ENCODE measurements at regions not wholly inside any gene's neighbourhood (a gene's known extent, or its start where the extent isn't known, plus 50 kb on each side); places are given as distances from the start of the nearest gene placed in this dataset.

DNA sequence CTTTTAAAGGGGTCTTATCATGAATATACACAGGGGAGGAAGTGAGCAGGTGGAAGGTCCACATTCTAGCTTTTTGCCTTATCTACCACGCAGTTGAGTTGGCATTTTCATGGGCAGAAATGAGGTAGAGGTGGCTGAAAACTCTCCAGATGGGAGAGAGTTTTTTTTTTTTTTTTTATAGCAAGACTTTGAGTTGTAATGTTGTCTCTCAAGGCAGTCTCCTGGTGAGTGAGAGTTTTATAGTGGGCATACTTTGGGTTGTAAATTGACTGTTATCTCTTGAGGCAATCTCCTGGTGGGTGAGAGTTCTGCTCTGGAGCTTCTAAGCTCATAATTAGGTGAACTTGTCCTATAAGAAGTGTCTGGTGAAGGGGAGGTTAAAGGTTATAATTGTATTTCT lies 191.7 kb upstream of the NAALADL2 start (continued):
- no peak for TF ChIP-seq ZNF596 (tag by site-specific recombination; IDR thresholded peaks at IDR 0.05)
- TF ChIP-seq, protein P1, sequence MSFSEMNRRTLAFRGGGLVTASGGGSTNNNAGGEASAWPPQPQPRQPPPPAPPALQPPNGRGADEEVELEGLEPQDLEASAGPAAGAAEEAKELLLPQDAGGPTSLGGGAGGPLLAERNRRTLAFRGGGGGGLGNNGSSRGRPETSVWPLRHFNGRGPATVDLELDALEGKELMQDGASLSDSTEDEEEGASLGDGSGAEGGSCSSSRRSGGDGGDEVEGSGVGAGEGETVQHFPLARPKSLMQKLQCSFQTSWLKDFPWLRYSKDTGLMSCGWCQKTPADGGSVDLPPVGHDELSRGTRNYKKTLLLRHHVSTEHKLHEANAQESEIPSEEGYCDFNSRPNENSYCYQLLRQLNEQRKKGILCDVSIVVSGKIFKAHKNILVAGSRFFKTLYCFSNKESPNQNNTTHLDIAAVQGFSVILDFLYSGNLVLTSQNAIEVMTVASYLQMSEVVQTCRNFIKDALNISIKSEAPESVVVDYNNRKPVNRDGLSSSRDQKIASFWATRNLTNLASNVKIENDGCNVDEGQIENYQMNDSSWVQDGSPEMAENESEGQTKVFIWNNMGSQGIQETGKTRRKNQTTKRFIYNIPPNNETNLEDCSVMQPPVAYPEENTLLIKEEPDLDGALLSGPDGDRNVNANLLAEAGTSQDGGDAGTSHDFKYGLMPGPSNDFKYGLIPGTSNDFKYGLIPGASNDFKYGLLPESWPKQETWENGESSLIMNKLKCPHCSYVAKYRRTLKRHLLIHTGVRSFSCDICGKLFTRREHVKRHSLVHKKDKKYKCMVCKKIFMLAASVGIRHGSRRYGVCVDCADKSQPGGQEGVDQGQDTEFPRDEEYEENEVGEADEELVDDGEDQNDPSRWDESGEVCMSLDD (tag by site-specific recombination; IDR thresholded peaks at IDR 0.05), result no peak
- TF ChIP-seq, protein P2, sequence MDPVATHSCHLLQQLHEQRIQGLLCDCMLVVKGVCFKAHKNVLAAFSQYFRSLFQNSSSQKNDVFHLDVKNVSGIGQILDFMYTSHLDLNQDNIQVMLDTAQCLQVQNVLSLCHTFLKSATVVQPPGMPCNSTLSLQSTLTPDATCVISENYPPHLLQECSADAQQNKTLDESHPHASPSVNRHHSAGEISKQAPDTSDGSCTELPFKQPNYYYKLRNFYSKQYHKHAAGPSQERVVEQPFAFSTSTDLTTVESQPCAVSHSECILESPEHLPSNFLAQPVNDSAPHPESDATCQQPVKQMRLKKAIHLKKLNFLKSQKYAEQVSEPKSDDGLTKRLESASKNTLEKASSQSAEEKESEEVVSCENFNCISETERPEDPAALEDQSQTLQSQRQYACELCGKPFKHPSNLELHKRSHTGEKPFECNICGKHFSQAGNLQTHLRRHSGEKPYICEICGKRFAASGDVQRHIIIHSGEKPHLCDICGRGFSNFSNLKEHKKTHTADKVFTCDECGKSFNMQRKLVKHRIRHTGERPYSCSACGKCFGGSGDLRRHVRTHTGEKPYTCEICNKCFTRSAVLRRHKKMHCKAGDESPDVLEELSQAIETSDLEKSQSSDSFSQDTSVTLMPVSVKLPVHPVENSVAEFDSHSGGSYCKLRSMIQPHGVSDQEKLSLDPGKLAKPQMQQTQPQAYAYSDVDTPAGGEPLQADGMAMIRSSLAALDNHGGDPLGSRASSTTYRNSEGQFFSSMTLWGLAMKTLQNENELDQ (tag by site-specific recombination; IDR thresholded peaks at IDR 0.05; ENCODE audit: low read depth), result no peak

DNA sequence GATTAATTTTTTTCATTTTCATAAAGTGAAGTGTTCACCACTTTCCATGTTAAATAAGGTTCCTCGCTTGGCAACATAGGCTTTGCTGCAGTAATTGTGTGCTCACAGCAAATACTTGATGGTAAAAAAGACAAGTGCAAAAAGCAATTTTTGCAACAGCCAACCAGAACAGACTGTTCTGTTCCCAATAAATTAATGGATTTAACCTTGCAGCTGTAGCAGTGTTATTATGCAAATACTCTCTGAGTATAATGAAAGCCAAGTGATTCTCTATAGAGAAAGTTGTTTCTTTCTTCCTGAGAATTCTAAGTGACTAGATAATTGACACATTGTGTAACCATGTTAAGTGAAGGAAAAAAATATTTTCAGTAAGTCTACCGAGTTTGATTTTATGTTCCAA lies 183.7 kb upstream of the NAALADL2 start:
- H3K27ac ChIP-seq (ENCODE audit: extremely low read depth, low read depth, low read length), result no peak overlapping the region
- no peaks in the 10 kb centered on the region for H3K36me3 ChIP-seq (ENCODE audit: control insufficient read depth in 2 of 2, insufficient read depth in 1 of 2, low read length in 2 of 2)
- ChIA-PET POLR2A (no interaction called here), CTCF (no interaction called here)
- no peaks in the 10 kb centered on the region for H3K9me3 ChIP-seq (ENCODE audit: control insufficient read depth, insufficient read depth, low read depth, low read length)
- TF ChIP-seq, protein P3, sequence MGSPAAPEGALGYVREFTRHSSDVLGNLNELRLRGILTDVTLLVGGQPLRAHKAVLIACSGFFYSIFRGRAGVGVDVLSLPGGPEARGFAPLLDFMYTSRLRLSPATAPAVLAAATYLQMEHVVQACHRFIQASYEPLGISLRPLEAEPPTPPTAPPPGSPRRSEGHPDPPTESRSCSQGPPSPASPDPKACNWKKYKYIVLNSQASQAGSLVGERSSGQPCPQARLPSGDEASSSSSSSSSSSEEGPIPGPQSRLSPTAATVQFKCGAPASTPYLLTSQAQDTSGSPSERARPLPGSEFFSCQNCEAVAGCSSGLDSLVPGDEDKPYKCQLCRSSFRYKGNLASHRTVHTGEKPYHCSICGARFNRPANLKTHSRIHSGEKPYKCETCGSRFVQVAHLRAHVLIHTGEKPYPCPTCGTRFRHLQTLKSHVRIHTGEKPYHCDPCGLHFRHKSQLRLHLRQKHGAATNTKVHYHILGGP (tag by site-specific recombination; IDR thresholded peaks at IDR 0.05), result no peak
- TF ChIP-seq, protein P4, sequence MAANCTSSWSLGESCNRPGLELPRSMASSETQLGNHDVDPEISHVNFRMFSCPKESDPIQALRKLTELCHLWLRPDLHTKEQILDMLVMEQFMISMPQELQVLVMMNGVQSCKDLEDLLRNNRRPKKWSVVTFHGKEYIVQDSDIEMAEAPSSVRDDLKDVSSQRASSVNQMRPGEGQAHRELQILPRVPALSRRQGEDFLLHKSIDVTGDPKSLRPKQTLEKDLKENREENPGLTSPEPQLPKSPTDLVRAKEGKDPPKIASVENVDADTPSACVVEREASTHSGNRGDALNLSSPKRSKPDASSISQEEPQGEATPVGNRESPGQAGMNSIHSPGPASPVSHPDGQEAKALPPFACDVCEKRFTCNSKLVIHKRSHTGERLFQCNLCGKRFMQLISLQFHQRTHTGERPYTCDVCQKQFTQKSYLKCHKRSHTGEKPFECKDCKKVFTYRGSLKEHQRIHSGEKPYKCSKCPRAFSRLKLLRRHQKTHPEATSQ (tag by site-specific recombination; IDR thresholded peaks at IDR 0.05), result no peak
- TF ChIP-seq ZNF791 (tag by site-specific recombination; IDR thresholded peaks at IDR 0.05), result no peak
- TF ChIP-seq ZNF677 (tag by site-specific recombination; IDR thresholded peaks at IDR 0.05), result no peak
- no peak for TF ChIP-seq ZNF114 (tag by site-specific recombination; IDR thresholded peaks at IDR 0.05)
- no peak for TF ChIP-seq ZNF184 (tag by site-specific recombination; IDR thresholded peaks at IDR 0.05)
- TF ChIP-seq ZNF621 (tag by site-specific recombination; IDR thresholded peaks at IDR 0.05), result no peak
- TF ChIP-seq EGR2 (tag by site-specific recombination; IDR thresholded peaks at IDR 0.05; ENCODE audit: low read depth), result no peak
- TF ChIP-seq, protein P5, sequence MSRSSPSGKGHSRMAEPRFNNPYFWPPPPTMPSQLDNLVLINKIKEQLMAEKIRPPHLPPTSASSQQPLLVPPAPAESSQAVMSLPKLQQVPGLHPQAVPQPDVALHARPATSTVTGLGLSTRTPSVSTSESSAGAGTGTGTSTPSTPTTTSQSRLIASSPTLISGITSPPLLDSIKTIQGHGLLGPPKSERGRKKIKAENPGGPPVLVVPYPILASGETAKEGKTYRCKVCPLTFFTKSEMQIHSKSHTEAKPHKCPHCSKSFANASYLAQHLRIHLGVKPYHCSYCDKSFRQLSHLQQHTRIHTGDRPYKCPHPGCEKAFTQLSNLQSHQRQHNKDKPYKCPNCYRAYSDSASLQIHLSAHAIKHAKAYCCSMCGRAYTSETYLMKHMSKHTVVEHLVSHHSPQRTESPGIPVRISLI (tag by site-specific recombination; IDR thresholded peaks at IDR 0.05), result no peak
- TF ChIP-seq ZNF560 (tag by site-specific recombination; IDR thresholded peaks at IDR 0.05; ENCODE audit: borderline replicate concordance), result no peak
- no peak for TF ChIP-seq ZNF664 (tag by site-specific recombination; IDR thresholded peaks at IDR 0.05)
- TF ChIP-seq, protein P6, sequence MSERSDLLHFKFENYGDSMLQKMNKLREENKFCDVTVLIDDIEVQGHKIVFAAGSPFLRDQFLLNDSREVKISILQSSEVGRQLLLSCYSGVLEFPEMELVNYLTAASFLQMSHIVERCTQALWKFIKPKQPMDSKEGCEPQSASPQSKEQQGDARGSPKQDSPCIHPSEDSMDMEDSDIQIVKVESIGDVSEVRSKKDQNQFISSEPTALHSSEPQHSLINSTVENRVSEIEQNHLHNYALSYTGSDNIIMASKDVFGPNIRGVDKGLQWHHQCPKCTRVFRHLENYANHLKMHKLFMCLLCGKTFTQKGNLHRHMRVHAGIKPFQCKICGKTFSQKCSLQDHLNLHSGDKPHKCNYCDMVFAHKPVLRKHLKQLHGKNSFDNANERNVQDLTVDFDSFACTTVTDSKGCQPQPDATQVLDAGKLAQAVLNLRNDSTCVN (tag by site-specific recombination; optimal IDR thresholded peaks at IDR 0.05), result no peak
- no peak for TF ChIP-seq ZNF146 (tag by site-specific recombination; IDR thresholded peaks at IDR 0.05)
- no peak for TF ChIP-seq ZNF48 (tag by site-specific recombination; IDR thresholded peaks at IDR 0.05)
- TF ChIP-seq ZNF843 (tag by site-specific recombination; IDR thresholded peaks at IDR 0.05), result no peak
- no peaks in the 10 kb centered on the region for H3K4me1 ChIP-seq (ENCODE audit: control insufficient read depth, insufficient read depth, low read length)
- H3K4me3 ChIP-seq (ENCODE audit: low read depth, low read length), result no peak overlapping the region

All from HEK293 (cell line).